CD4-positive, alpha-beta T cell treated with Interleukin-4 for 1 hour (primary cell): ENCODE measurements at regions not wholly inside any gene's neighbourhood (a gene's known extent, or its start where the extent isn't known, plus 50 kb on each side); places are given as distances from the start of the nearest gene placed in this dataset.
A peak's percentile ranks its signal among the peaks of the same experiment; 100 is the strongest.
"Not testable (repeated sequence)": the region's sequence is repeated elsewhere in the genome, so short reads cannot be mapped to it uniquely, and the experiment has no call there.

Experiments used
- DNase-seq, 2 donors: peaks; one replicate each; pipeline ENCODE4 v3.0.0-alpha.2; 2020 to 2022

DNA sequence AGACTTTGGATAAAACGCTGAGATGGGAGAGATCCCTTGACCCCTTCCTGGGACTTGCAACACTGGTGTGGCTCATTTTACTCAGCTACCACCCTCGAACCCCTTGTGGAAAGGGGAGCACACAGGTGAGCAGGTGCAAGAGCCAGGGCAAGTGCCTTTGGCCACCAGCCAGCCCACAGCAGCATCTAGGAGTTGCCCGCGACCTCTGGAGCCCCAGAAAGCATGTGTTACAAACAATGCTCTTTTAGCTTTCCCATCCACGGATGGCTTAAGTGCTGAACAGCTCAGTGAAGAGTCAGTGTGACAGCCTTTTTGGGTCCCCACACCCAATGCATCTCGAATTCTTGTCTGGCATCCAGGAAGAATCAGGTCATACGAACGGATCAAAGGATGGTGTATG lies 197.8 kb downstream of the MEMO1 start:
- no peak for DNase-seq

DNA sequence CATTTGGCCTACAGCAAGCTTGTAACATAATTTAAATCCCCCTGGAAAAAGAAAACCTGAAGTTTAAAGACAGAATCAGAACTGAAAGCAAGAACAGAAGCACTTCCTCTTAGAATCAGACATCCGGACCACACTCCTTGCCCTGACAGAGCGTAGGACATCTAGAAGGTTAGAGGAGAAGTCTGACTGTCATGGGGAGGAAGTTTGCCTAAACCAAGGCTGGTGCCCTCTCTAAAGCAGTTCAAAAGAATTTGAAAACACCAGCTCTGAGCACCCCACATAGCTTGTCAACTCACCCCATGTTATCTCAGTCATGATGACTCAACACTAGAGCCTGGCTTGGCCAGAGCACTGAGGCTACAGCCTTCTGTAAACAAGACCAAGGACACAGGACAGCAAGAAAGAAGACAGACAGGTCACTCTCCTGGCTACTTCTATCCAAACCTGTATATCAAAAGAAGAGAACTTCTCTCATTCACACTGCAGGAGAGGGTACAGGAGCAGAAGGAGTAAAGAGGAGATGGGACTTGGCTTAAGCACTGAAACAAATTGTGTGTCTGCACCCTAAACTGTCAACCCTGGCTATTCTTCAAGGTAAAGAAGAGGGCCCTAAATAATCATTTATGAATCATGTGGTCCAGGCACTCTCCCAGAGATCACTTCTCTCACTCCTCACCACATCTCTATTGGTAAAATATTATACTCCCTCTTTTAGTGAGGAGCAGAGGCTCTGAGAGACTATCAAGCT lies 198.6 kb downstream of the MEMO1 start:
- peak; percentile 28 to 35 for DNase-seq

DNA sequence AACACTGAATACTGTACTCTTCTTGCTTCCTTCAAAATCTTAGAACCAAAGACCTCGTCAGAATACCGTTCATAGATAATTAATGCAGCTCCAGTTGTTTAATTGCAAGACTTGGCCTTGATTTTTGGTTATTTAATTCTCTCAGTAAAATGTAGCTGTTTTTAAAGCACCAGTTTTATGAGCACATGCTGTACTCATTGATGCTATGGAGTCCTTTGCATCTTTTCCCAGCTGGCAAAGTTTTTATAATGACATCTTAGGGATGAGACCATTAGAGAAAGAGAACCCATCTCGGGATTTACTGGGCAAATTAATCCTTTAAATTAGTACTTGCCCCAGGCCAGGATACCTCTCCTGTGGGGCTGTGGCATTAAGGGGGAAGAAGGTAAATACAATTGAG lies 199.3 kb downstream of the MEMO1 start:
- no peak for DNase-seq

DNA sequence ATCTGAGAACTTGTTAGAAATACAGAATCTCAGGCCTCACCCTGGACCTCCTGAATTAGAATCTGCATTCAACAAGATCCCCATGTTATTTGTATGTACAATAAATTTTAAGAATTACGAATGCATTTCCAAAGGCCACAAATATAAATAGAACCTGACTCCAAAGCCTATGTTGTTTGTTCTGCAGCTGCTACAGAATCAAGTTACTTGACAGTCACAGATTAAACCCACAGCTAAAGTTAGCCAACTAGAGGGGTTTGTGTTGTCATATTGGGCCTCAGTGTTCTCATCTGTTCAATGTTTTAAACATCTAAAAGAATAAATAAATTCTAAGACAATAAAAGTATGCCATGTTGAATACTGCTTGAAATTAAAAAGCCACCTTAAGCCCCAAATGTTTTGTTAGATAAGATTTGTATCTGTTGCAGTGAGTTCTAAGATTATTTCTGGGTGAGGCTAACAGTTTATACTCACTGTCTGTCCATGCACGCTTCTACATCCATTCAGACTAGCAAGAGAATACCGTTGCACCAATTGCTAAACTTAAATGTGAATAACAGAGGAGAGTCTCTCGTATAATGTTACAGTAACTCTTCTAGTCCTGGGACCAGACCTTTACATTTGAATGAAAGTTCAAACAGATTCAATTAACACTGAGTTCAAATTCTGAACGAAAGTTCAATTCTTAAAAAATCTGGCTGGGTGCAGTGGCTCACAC lies 200.4 kb downstream of the MEMO1 start:
- DNase-seq = no peak

DNA sequence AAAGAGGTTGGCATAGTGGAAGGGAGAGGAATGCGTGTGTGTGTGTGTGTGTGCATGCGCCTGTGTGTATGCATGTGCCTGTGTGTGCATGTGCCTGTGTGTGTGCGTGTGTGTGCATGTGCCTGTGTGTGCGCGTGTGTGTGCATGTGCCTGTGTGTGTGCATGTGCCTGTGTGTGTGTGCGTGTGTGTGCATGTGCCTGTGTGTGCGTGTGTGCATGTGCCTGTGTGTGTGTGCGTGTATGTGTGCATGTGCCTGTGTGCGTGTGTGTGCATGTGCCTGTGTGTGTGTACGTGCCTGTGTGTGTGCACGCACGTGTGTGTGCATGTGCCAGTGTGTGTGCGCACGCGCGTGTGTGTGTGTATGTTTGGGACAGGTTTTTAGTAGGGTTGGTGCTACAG lies 205.1 kb downstream of the MEMO1 start:
- no peak for DNase-seq

DNA sequence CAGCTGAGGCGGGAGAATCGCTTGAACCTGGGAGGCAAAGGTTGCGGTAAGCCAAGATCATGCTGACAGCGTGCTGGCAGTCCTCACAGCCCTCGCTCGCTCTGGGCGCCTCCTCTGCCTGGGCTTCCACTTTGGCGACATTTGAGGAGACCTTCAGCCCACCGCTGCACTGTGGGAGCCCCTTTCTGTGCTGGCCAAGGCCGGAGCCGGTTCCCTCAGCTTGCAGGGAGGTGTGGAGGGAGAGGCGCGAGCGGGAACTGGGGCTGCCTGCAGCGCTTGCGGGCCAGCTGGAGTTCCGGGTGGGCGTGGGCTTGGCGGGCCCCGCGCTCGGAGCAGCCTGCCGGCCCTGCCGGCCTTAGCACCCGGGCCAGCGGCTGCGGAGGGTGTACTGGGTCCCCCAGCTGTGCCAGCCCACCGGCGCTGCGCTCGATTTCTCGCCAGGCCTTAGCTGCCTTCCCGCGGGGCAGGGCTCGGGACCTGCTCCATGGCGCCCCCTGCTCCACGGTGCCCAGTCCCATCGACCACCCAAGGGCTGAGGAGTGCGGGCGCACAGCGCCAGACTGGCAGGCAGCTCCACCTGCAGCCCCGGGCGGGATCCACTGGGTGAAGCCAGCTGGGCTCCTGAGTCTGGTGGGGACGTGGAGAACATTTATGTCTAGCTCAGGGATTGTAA lies 207.2 kb downstream of the MEMO1 start:
- not testable (repeated sequence) for DNase-seq

DNA sequence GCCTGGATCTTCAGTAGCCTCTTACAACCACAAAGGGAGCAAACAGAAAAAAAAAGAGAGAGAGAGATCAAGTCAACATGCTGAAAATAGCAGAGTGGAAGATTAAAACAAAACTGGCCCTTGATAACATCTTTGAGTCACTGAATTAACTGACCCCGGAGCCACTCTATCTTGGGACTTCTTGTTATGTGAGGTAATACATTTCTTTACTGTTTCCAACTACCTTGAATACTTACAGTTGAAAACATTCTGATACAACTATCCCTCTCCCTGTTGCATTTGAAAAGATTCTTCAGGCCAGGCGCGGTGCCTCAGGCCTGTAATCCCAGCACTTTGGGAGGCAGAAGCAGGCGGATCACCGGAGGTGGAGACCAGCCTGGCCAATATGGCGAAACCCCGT lies 208.1 kb downstream of the MEMO1 start:
- no peak for DNase-seq

DNA sequence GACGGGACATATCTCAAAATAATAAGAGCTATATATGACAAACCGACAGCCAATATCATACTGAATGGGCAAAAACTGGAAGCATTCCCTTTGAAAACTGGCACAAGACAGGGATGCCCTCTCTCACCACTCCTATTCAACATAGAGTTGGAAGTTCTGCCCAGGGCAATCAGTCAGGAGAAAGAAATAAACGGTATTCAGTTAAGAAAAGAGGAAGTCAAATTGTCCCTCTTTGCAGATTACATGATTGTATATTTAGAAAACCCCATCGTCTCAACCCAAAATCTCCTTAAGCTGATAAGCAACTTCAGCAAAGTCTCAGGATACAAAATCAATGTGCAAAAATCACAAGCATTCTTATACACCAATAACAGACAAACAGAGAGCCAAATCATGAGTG lies 211.5 kb downstream of the MEMO1 start:
- DNase-seq = not testable (repeated sequence)

DNA sequence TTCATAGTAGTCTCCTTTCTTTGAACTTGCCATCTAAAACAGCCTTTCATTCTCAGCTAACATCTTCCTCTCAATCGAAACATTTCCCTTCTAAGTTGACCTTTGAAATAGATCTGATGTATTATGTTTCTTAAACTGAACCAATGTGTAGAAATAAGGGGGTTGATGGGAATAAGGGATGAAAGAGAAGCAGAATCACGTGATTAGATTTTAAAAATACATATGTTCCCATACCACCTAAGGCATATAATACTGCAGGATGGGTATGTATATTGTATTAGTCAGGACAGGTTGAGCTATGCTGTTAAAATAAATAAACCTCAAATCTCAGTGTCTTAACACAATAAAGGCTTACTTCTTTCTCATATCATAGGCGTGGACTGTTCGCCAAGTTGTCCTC lies 207.5 kb upstream of the SRD5A2 start:
- no peak for DNase-seq

DNA sequence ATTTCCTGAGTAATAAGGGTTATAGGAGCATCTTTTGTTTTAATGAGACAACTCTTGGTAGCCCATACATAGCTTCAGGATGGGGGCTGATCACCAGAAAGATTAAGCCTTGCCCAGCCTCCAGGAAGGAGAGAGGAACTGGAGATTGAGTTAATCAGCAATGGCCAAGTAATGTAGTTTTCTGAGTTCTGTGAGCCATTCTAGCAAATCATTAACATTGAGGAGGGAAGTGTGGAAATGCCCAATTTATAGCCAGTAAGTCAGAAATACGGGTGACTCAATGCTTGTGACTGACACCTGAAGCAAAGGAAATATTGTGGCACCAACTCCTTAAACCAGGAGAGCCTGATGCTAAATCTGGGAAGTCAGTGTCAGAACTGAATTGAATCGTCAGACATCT lies 205.1 kb upstream of the SRD5A2 start:
- DNase-seq = no peak

DNA sequence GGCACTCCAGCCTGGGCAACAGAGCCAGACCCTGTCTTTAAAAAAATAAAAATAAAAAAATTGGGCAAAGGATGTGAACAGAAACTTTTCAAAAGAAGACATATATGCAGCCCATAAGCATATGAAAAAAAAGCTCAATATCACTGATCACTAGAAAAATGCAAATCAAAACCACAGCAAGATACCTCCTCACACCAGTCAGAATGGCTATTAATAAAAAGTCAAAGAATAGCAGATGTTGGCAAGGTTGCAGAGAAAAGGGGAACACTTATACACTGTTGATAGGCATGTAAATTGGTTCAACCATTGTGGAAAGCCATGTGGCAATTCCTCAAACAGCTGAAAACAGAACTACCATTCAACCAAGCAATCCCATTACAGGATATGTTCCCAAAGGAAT lies 204.1 kb upstream of the SRD5A2 start:
- DNase-seq = no peak

DNA sequence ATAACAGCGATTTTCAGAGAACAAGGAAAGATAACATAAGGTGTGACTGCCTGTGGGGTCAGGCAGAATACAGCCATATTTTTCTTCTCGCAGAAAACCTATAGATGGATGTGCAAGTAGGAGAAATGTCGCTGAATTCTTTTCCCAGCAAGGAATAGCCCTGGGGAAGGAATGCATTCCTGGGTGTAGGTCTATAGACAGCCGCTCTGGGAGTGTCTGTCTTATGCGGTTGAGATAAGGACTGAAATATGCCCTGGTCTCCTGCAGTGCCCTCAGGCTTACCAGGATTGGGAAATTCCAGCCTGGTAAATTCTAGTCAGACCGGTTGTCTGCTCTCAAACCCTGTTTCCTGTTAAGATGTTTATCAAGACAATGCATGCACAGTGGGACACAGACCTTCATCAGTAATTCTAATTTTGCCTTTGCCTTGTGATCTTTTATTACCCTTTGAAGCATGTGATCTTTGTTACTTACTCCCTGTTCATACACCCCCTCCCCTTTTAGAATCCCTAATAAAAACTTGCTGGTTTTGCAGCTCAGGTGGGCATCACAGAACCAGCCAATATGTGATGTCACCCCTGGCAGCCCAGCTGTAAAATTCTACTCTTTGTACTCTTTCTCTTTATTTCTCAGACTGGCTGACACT lies 202.8 kb upstream of the SRD5A2 start:
- DNase-seq = not testable (repeated sequence)

DNA sequence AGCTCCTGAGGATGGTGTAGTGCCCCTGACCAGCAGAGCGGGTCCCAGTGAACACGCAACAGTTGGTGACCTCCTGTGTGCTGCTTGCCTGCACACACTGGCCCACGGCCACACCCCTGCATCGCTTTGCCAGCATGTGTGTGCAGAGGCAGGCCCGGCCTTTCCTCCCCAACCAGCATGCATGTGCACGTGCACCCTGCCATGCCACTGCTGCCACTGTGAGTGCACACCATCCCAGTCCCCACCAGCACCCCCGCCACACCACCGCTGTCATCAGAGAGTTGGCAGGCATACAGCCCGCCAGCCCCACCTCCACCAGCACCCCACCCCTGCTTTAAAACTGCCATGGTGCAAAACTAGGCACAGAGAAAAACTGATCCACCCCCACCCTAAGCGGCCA lies 197.4 kb upstream of the SRD5A2 start:
- DNase-seq = no peak

DNA sequence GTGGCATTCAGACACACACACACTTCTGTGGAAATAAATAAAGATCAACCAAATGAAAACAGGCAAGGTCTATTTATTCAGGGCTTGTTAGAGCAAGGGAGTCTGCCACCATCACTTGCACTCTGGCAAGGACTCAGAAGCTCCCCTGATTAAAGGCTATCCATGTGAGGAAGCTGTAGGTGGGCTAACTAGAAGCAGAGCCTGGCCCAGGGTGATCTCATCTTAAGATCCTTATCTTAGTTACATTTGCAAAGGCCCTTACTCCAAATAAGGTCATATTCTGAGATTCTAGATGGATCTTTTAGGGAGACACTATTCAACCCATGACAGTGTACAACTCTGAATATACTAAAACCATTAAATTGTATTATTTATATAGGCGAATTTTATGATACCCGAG lies 190.0 kb upstream of the SRD5A2 start:
- no peak for DNase-seq

DNA sequence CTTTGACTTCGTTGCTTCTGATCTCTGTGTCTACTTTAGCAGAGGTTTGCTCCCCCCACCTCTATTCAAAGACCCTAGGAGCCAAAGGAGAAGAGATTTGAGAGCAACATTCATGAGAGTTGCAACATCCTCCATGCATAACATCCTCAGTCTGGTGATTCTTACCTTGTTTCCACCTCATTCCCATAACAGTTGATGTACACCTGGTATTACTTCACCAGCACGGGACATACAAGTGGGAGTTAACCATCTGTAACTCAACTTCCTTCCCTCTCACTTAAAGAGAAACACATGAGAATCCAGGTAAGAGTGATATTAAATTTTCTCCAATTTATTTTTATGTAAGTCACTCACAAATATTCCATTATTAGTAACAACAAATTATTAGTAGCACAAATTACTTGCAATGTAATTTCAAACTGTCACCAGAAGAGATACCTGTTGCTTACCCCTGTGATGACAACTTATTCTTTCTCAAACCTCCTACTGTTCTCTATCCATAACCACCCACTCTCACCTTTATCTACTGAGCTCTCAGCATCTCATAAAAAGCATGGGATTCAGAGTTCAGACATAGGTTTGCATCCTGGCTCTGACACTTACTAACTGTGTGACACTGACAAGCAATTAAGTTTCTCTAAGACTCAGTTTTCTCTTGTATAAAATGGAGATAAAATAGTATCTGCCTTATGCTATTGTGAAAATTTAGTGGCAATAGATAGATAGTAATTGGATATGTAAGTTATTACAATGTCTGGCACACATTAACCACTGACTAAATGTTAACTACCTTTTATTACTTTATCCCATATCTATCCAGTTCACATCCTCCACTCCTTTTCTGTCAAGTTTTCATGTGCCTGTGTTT lies 184.6 kb upstream of the SRD5A2 start:
- DNase-seq = no peak

DNA sequence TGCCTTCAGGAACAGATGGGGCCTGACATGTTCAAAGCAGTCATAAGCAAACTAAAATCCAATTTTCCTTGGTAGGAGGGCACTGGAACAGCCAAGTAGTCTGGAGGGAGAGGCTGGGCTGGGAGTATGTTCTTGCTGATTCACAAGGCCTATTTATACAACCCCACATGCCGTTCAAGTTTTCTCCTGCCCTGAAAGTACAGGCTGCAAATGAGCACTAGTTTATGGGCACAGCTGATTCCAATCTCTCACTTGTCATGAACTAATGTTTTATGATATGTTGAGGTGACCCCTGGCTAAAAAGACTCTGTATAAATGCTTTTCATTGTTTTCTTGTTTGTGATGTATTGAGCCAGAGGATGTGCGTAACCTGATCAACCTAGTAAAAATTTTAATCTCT lies 183.4 kb upstream of the SRD5A2 start:
- DNase-seq = no peak

DNA sequence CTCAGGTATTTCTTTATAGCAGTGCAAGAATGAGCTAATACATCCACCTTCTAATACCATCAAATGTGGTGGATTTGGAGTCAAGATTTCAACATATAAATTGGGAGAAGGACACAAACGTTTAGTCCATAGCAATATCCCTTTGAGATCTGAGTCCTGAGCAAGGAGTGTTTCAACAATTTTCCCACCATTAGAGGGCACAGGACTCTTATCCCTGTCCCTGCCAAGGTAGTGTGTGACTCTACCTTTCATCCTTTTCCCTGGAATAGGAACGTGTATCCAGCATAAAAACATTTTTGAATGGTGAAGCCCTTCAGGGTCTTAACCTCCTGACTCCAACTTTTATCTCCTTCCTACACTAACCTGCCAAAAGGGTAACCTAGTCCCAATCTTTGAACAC lies 181.3 kb upstream of the SRD5A2 start:
- DNase-seq = no peak

DNA sequence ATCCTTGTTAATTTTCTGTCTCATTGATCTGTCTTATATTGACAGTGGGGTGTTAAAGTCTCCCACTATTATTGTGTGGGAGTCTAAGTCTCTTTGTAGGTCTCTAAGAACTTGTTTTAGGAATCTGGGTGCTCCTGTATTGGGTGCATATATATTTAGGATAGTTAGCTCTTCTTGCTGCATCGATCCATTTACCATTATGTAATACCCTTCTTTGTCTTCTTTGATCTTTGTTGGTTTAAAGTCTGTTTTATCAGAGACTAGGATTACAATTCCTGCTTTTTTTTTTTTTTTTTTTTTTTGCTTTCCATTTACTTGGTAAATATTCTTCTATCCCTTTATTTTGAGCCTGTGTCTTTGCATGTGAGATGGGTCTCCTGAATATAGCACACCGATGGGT lies 176.6 kb upstream of the SRD5A2 start:
- not testable (repeated sequence) for DNase-seq

DNA sequence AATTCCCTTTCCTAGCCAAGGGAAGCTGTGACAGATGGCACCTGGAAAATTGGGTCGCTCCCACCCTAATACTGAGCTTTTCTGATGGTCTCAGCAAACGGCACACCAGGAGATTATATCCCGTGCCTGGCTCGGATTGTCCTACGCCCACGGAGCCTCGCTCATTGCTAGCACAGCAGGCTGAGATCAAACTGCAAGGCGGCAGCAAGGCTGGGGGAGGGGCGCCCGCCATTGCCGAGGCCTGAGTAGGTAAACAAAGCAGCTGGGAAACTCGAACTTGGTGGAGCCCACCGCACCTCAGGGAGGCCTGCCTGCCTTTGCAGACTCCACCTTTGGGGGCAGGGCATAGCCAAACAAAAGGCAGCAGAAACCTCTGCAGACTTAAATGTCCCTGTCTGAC lies 168.0 kb upstream of the SRD5A2 start:
- not testable (repeated sequence) for DNase-seq

DNA sequence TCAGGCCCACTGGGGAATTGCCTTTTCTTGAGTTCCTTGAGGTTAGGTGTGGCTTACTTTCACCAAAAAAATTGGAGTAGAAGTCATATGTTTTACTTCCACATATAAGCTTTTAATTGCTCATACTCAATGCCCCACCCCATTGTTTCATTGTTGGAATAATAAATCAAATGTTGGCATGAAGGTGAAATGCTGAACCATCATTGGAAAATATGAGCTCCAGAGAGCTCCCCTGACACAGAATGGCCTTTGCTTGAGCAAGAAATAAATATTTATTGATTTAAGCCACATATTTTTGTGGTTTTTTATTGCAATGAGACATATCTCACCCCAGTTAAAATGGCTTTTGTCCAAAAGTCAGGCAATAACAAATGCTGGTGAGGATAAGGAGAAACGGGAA lies 167.3 kb upstream of the SRD5A2 start:
- no peak for DNase-seq

DNA sequence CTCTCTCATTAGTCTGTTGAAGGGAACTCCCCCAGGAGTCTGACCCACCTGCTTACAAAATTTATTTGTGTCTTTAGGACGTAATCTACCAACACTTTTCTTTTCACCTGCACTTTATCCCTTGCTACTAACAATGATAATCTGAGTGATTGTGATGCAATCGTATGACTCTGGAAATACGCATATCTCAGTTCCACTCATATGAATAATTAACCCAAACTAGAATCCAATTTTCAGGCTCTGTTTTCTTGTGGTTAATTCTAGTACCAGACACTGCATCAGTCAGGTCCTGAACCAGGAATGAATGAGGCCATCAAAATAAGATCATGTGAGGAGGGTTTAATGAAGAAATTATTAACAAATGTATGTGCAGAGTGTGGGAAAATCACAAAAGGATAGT lies 158.4 kb upstream of the SRD5A2 start:
- no peak for DNase-seq

DNA sequence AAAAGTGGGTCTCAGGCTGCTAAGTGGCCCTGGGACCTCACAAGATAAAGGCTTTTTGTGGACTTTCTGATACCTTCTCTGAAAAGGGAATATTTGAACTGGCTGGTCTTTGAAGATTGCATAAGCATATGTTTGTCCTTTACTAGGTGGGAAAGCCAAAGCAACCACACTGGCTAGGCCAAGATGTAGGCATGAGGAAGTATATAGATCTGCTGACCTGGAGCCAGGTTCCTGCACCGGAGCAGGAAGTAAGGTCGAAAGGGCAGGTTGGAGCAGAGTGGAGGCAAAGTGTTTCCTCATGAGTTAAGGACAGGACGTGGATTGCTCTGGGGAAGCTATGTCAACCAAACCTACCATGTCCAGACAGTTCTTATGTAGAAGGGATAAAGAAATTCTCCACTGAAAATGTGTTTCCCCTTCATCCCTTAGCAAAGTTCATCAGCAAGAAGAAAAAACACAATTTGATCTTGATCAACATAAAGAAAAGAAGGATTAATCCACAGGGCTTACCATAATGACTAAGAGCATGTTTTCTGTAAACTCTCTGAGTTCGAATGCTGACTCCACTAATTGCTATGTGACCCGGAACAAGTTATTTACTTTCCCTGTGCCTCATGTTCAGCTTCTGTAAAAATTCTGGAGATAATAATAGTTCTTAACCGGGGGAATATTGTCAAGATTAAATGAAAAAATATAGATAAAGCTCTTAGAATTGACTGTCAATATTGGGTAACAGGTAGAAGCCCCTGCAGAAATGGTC lies 156.1 kb upstream of the SRD5A2 start:
- no peak for DNase-seq
